SKM-1 (cell line): ENCODE measurements at regions not wholly inside any gene's neighbourhood (a gene's known extent, or its start where the extent isn't known, plus 50 kb on each side); places are given as distances from the start of the nearest gene placed in this dataset.

Source experiments
- DNase-seq: peaks from one replicate; lab custom pipeline; 2025; ENCODE audit not compliant: unreplicated experiment; lab: John Stamatoyannopoulos, UW

GRCh38 chr6:25010902-25011625, 75.3 kb upstream of the RIPOR2 start:
- DNase-seq, result no peak

GRCh38 chr6:25012657-25013056, 76.9 kb upstream of the RIPOR2 start:
- DNase-seq, result no peak

GRCh38 chr6:25013246-25013645, 77.5 kb upstream of the RIPOR2 start:
- no peak for DNase-seq

GRCh38 chr6:25014369-25014768, 78.6 kb upstream of the RIPOR2 start:
- no peak for DNase-seq

GRCh38 chr6:25014791-25015560, 79.2 kb upstream of the RIPOR2 start:
- DNase-seq, result no peak

- no peak for DNase-seq
These were observed 80.4 kb upstream of the RIPOR2 start for GRCh38 chr6:25016014-25016720.

GRCh38 chr6:25017486-25017885, 81.7 kb upstream of the RIPOR2 start:
- DNase-seq, result no peak

GRCh38 chr6:25017932-25018567, 82.3 kb upstream of the RIPOR2 start:
- DNase-seq, result peak; percentile 88

- no peak for DNase-seq
These were observed 82.8 kb upstream of the RIPOR2 start for GRCh38 chr6:25018568-25018954.

- peak; percentile 15 for DNase-seq
These were observed 86.4 kb upstream of the RIPOR2 start for GRCh38 chr6:25022140-25022553.

GRCh38 chr6:25023781-25024180, 88.0 kb upstream of the RIPOR2 start:
- no peak for DNase-seq

GRCh38 chr6:25024821-25025220, 89.1 kb upstream of the RIPOR2 start:
- DNase-seq, result no peak

GRCh38 chr6:25025248-25025918, 89.6 kb upstream of the RIPOR2 start:
- DNase-seq, result no peak

GRCh38 chr6:25025919-25026301, 90.2 kb upstream of the RIPOR2 start:
- DNase-seq, result no peak

GRCh38 chr6:25026723-25027122, 91.0 kb upstream of the RIPOR2 start:
- DNase-seq, result no peak

GRCh38 chr6:25027221-25027916, 91.6 kb upstream of the RIPOR2 start:
- DNase-seq, result no peak

- DNase-seq, result no peak
These were observed 92.6 kb upstream of the RIPOR2 start for GRCh38 chr6:25028328-25028727.

- DNase-seq, result no peak
These were observed 97.2 kb upstream of the RIPOR2 start for GRCh38 chr6:25032934-25033333.

GRCh38 chr6:25034431-25034921, 98.7 kb upstream of the RIPOR2 start:
- no peak for DNase-seq

GRCh38 chr6:25035174-25035511, 99.4 kb upstream of the RIPOR2 start:
- DNase-seq, result no peak
